SU-DHL-6 (cell line): ENCODE measurements at regions not wholly inside any gene's neighbourhood (a gene's known extent, or its start where the extent isn't known, plus 50 kb on each side); places are given as distances from the start of the nearest gene placed in this dataset.

Source experiments
- CTCF ChIP-seq: fragments of 200-600 bp; sonication (generic); IDR thresholded peaks from one replicate; pipeline ENCODE4 v1.5.1; 2017; ENCODE audit warnings: antibody characterized with exemption, mild to moderate bottlenecking, low read length, moderate library complexity; ENCODE audit not compliant: insufficient read depth, poor library complexity, severe bottlenecking
- EZH2phosphoT487 ChIP-seq: fragments of 200-600 bp; sonication (generic), shearing (Covaris generic); conservative IDR thresholded peaks from 2 replicates; pipeline ENCODE4 v1.6.1; 2018; ENCODE audit warnings: mild to moderate bottlenecking, antibody characterized with exemption, low read length, moderate library complexity, mixed read lengths

- TF ChIP-seq CTCF (no peak), EZH2phosphoT487 (no peak)
These were observed 114.3 kb downstream of the GJA1 start for GRCh38 chr6:121549736-121550135.
